Heart right ventricle (tissue), 16 donors: ENCODE measurements at regions not wholly inside any gene's neighbourhood (a gene's known extent, or its start where the extent isn't known, plus 50 kb on each side); places are given as distances from the start of the nearest gene placed in this dataset.

ENCODE experiments used
- ATAC-seq, 8 donors: fragments of 200-7000 bp; cut with Tn5 transposase; one replicate each; pipeline ENCODE4 v1.9.1; 2020; ENCODE audit warnings: mild to moderate bottlenecking in 8 of 8, moderate library complexity in 8 of 8, moderate number of reproducible peaks in 1 of 8
- DNase-seq, 2 donors: peaks; one replicate each; pipeline ENCODE4 v3.0.0-alpha.2; 2020
- H3K27ac ChIP-seq, 10 donors: fragments of 200-600 bp; sonication (generic) in 2 of 10; one replicate each; pipeline versions ENCODE4 v1.5.0 to v1.8.0; 2020 to 2022; ENCODE audit warnings: mild to moderate bottlenecking in 3 of 10
- H3K27me3 ChIP-seq, 7 donors: fragments of 200-600 bp; one replicate each; pipeline ENCODE4 v1.8.0; 2021 to 2022; ENCODE audit warnings: mild to moderate bottlenecking in 2 of 7
- H3K36me3 ChIP-seq, 9 donors: fragments of 200-600 bp; sonication (generic) in 1 of 9; one replicate each; pipeline versions ENCODE4 v1.5.0 to v1.8.0; 2020 to 2022; ENCODE audit warnings: mild to moderate bottlenecking in 2 of 9
- H3K4me1 ChIP-seq, 9 donors: fragments of 200-600 bp; sonication (generic) in 1 of 9; one replicate each; pipeline versions ENCODE4 v1.5.0 to v1.8.0; 2020 to 2022; ENCODE audit warnings: mild to moderate bottlenecking in 4 of 9
- H3K4me3 ChIP-seq, 10 donors: fragments of 200-600 bp; sonication (generic) in 2 of 10; one replicate each; pipeline versions ENCODE4 v1.5.0 to v1.8.0; 2020 to 2022; ENCODE audit warnings: mild to moderate bottlenecking in 7 of 10, moderate library complexity in 2 of 10
- H3K9me3 ChIP-seq, 11 donors: fragments of 200-600 bp in 10 of 11; sonication (generic) in 2 of 11; one replicate each; pipeline versions ENCODE4 v1.5.0 to v1.8.0; 2013 to 2022; ENCODE audit warnings: mild to moderate bottlenecking in 2 of 11, control low read depth in 1 of 11, moderate library complexity in 1 of 11
- CTCF ChIP-seq, 9 donors: fragments of 200-600 bp; sonication (generic) in 2 of 9; IDR thresholded peaks; one replicate each; pipeline versions ENCODE4 v1.5.0 to v1.8.0; 2021 to 2022; ENCODE audit warnings: antibody characterized with exemption in 9 of 9, mild to moderate bottlenecking in 5 of 9, moderate library complexity in 1 of 9
- WGBS, 2 donors: extraction: QIAGEN DNeasy Blood & Tissue Kit; methylation state at CpG; one replicate each; pipeline ENCODE4 v1.1.7; 2013; ENCODE audit warnings: inconsistent platforms in 1 of 2; 5-methylcytosine and 5-hydroxymethylcytosine counted together
- intact Hi-C, 10 donors: fragments of 100-400 bp; cut with DNase I; formaldehyde crosslinking; loops; one replicate each; pipeline versions ENCODE4 v1.11.1 to v1.14.2; 2022
- donor health status: Arrhythmogenic right ventricular cardiomyopathy.
- donor health status: ischemic (EF 13 %, LVEDD 7.1; RV severe dilation, severe dysfunction).
- donor health status: healthy with polysubstance abuse.
- donor health status: DM: no; HTN: yes; CAD: no.
- donor health status: DM: no; HTN: no; CAD: no.
- donor health status: ischemic (EF 25% LVEDD 6.9; RV normal size, moderate dysfunction).
- donor health status: ischemic (EF 25% LVEDD 5.7; RV mildly dilated, moderate dysfunction).
- donor health status: healthy.
- donor health status: DM: yes; HTN: yes; CAD: no.
- donor health status: Ischemic cardiomyopathy.
- donor health status: ischemic (EF 35%, LVEDD 5.7; RV mildly dilated, moderate dysfunction).
- donor health status: nonischemic (EF 11% LVEDD 7.7; RV severe dilation, severe dysfunction).
- donor health status: DM: yes; HTN: yes; CAD: no.
- donor health status: PGD.
- donor health status: ischemic (EF 29% LVEDD 5.4; RV normal size, mild dysfunction).
- donor health status: nonischemic (EF 23%, LVEDD 6.1; RV moderate dilation, normal function).

DNA sequence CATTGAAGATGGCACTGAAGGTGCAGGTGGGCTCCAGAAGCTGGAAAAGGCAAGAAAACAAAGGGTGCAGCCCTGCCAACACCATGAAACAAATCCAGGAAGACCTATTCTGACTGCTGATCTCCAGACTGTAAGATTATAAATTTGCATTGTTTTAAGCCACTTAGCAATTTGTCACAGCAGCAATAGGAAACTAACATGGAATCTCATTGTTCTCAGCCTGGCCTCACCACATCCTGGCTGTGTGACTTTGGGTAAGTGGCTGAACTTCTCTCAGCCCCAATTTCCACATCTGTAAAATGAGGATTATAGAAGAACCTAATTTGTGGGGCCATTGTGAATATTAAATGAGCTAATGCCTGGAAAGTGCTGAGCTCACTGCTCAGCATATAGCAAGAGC is 160.4 kb upstream of the MAFB start:
- ATAC-seq: no peak
- no peaks in the 10 kb centered on the region for H3K4me1 ChIP-seq
- H3K27ac ChIP-seq: no peak overlapping the region
- intact Hi-C loops: no loop called here
- DNase-seq: no peak
- peaks cover 0 to 11% (median 0%) of the 10 kb centered on the region in 11 donors for H3K9me3 ChIP-seq
- peaks cover 0 to 5% (median 0%) of the 10 kb centered on the region in 7 donors for H3K27me3 ChIP-seq
- no peak for TF ChIP-seq CTCF (IDR thresholded peaks at IDR 0.05)
- no peaks in the 10 kb centered on the region for H3K36me3 ChIP-seq
- H3K4me3 ChIP-seq: no peak overlapping the region

DNA sequence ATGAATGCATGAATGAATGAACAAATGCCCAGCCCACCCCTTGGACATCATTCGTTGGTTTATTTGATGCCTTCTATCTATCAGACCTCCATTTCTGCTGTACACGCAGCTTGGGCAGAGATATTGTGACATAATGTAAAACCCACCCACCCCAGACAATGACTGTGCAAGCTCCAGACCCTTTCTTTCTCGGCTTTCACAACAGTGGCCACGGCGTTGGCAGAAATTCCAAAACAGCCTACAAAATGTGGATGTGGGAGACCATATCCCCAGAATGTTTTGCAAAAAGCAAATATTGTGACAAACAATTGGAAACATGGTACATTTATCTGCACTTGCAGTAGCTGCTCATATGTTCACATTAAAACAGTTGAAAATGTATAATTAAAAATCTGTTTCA is 162.0 kb upstream of the MAFB start:
- H3K4me3 ChIP-seq: no peak overlapping the region
- H3K27ac ChIP-seq: no peak overlapping the region
- 84 to 86% methylated on average over 5 of the region's 5 CpGs for WGBS, 2 donors
- DNase-seq (no peak), ATAC-seq (no peak)
- intact Hi-C loops: loop anchor here in 1 of 10 donors (10.0 kb wide), 1 partner anchor 64 kb away; no protein-coding TSS in a partner anchor
- no peaks in the 10 kb centered on the region for H3K4me1 ChIP-seq
- H3K9me3 ChIP-seq: peaks cover 0 to 2% (median 0%) of the 10 kb centered on the region in 11 donors
- peaks cover 0 to 5% (median 0%) of the 10 kb centered on the region in 7 donors for H3K27me3 ChIP-seq
- H3K36me3 ChIP-seq: no peaks in the 10 kb centered on the region
- TF ChIP-seq CTCF (IDR thresholded peaks at IDR 0.05): no peak

DNA sequence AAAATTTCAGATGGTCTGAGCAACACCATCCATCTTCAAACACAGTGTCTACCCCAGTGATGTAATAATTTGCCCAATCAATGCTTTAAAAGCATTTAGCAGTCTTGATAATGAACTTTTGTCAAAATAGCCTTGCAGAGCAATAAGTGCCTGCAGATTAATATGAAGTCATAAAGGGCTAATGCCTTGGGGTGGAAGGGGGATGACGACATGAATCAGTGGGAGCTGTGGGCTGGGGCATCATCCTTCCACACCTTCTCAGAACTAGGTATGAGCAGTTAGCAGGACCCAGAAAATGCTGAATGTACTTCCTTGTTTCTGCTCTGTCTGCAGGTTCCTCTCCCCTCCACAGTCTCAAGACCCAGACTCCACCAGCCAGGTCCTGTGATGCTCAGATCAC is 166.2 kb upstream of the MAFB start:
- Histone ChIP-seq H3K9me3 (no peaks in the 10 kb centered on the region), H3K36me3 (no peaks in the 10 kb centered on the region), H3K4me3 (no peak overlapping the region), H3K4me1 (no peaks in the 10 kb centered on the region), H3K27me3 (peaks cover 0 to 11% (median 0%) of the 10 kb centered on the region in 7 donors), H3K27ac (no peak overlapping the region)
- 78 to 79% methylated on average over 1 of the region's 1 CpG for WGBS, 2 donors
- no peak for ATAC-seq
- intact Hi-C loops: loop anchor here in 1 of 10 donors (10.0 kb wide), 1 partner anchor 60 kb away; no protein-coding TSS in a partner anchor
- no peak for TF ChIP-seq CTCF (IDR thresholded peaks at IDR 0.05)
- no peak for DNase-seq

GRCh38 chr20:40856653-40857052 is 167.6 kb upstream of the MAFB start:
- no peaks in the 10 kb centered on the region for H3K9me3 ChIP-seq
- no peak overlapping the region for H3K4me3 ChIP-seq
- DNase-seq (no peak), ATAC-seq (no peak)
- no peak overlapping the region for H3K27ac ChIP-seq
- no peak for TF ChIP-seq CTCF (IDR thresholded peaks at IDR 0.05)
- no peaks in the 10 kb centered on the region for H3K4me1 ChIP-seq
- intact Hi-C loops: loop anchor here in 1 of 10 donors (10.0 kb wide), 1 partner anchor 58 kb away; no protein-coding TSS in a partner anchor
- 91% methylated on average over 5 of the region's 5 CpGs for WGBS, 2 donors
- H3K36me3 ChIP-seq: no peaks in the 10 kb centered on the region
- H3K27me3 ChIP-seq: peaks cover 0 to 11% (median 0%) of the 10 kb centered on the region in 7 donors
